ENCODE measurements at regions not wholly inside any gene's neighbourhood (a gene's known extent, or its start where the extent isn't known, plus 50 kb on each side); places are given as distances from the start of the nearest gene placed in this dataset.

GRCh38 chr11:113578033-113578380 is 102.8 kb upstream of the DRD2 start:
- Histone ChIP-seq H3K27ac (no peak overlapping the region), H3K4me1 (replicated peaks; ENCODE audit: insufficient read depth) (no peaks in the 10 kb centered on the region), H4K20me1 (ENCODE audit: insufficient read depth) (no peaks in the 10 kb centered on the region), H3K79me2 (ENCODE audit: low read depth) (no peaks in the 10 kb centered on the region), H3F3A (ENCODE audit: insufficient read depth, low read depth) (no peaks in the 10 kb centered on the region), H3K9me2 (ENCODE audit: insufficient read depth) (peaks cover 5% of the 10 kb centered on the region; the same call in 1 of the 2 replicates), H3K36me3 (ENCODE audit: low read depth) (no peaks in the 10 kb centered on the region), H3K27me3 (ENCODE audit: insufficient read depth, low read depth) (peaks cover 52% of the 10 kb centered on the region), H3K4me2 (no peak overlapping the region), H2AFZ (no peak overlapping the region), H3K9me3 (ENCODE audit: insufficient read depth, low read depth) (no peaks in the 10 kb centered on the region), H3K4me3 (no peak overlapping the region)
- POLR2A ChIA-PET (ENCODE audit: unreplicated experiment): no interaction called here
- no peak for DNase-seq
- no peak for TF ChIP-seq EZH2 (IDR thresholded peaks at IDR 0.05; ENCODE audit: low read depth)
- TF ChIP-seq, protein P1, sequence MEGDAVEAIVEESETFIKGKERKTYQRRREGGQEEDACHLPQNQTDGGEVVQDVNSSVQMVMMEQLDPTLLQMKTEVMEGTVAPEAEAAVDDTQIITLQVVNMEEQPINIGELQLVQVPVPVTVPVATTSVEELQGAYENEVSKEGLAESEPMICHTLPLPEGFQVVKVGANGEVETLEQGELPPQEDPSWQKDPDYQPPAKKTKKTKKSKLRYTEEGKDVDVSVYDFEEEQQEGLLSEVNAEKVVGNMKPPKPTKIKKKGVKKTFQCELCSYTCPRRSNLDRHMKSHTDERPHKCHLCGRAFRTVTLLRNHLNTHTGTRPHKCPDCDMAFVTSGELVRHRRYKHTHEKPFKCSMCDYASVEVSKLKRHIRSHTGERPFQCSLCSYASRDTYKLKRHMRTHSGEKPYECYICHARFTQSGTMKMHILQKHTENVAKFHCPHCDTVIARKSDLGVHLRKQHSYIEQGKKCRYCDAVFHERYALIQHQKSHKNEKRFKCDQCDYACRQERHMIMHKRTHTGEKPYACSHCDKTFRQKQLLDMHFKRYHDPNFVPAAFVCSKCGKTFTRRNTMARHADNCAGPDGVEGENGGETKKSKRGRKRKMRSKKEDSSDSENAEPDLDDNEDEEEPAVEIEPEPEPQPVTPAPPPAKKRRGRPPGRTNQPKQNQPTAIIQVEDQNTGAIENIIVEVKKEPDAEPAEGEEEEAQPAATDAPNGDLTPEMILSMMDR (conservative IDR thresholded peaks at IDR 0.05): no peak
- no TSS peak for BruUV-seq (replicated peaks)
- intact Hi-C loops (cut with micrococcal nuclease; ENCODE audit: unreplicated experiment): no loop called here
- CTCF ChIA-PET: no interaction called here

GRCh38 chr11:113577356-113578032 is 102.3 kb upstream of the DRD2 start:
- H3K4me3 ChIP-seq: no peak overlapping the region
- H3K9me3 ChIP-seq (ENCODE audit: insufficient read depth, low read depth): no peaks in the 10 kb centered on the region
- no peaks in the 10 kb centered on the region for H3F3A ChIP-seq (ENCODE audit: insufficient read depth, low read depth)
- peaks cover 5% of the 10 kb centered on the region; the same call in 1 of the 2 replicates for H3K9me2 ChIP-seq (ENCODE audit: insufficient read depth)
- H3K79me2 ChIP-seq (ENCODE audit: low read depth): no peaks in the 10 kb centered on the region
- no peak overlapping the region for H3K4me2 ChIP-seq
- no peaks in the 10 kb centered on the region for H4K20me1 ChIP-seq (ENCODE audit: insufficient read depth)
- TF ChIP-seq EZH2 (IDR thresholded peaks at IDR 0.05; ENCODE audit: low read depth): no peak
- TF ChIP-seq, protein P1 (conservative IDR thresholded peaks at IDR 0.05): no peak
- H3K4me1 ChIP-seq (replicated peaks; ENCODE audit: insufficient read depth): no peaks in the 10 kb centered on the region
- ChIA-PET CTCF (no interaction called here), POLR2A (ENCODE audit: unreplicated experiment) (no interaction called here)
- no peaks in the 10 kb centered on the region for H3K36me3 ChIP-seq (ENCODE audit: low read depth)
- intact Hi-C loops (cut with micrococcal nuclease; ENCODE audit: unreplicated experiment): no loop called here
- peak in 1 of 2 experiments; percentile 3 for DNase-seq
- H3K27ac ChIP-seq: no peak overlapping the region
- no peak overlapping the region for H2AFZ ChIP-seq
- no TSS peak for BruUV-seq (replicated peaks)
- H3K27me3 ChIP-seq (ENCODE audit: insufficient read depth, low read depth): peaks cover 47% of the 10 kb centered on the region

DNA sequence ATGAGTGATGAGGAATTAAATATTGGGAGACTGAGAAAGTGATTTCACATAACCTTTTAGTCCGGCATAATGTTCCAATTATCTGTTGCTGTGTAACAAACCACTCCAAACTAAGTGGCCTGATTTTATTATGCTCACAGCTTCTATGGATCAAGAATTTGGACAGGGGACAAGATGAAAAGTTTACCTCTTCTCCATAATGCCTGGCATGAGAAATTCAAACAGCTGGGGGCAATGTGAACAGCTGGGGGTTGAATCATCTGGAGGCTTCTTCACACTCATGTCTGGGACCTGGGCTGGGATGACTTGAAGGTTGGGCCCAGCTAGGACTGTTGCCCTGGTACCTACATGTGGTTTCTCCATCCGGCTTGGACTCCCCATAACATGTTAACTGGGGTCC is 99.4 kb upstream of the DRD2 start:
- BruUV-seq (replicated peaks): no TSS peak
- H3K4me1 ChIP-seq (replicated peaks; ENCODE audit: insufficient read depth): no peaks in the 10 kb centered on the region
- H2AFZ ChIP-seq: no peak overlapping the region
- no peaks in the 10 kb centered on the region for H3K79me2 ChIP-seq (ENCODE audit: low read depth)
- no peak overlapping the region for H3K4me2 ChIP-seq
- TF ChIP-seq, protein P1 (conservative IDR thresholded peaks at IDR 0.05): no peak
- no peak for TF ChIP-seq EZH2 (IDR thresholded peaks at IDR 0.05; ENCODE audit: low read depth)
- H3K27me3 ChIP-seq (ENCODE audit: insufficient read depth, low read depth): peaks cover 33% of the 10 kb centered on the region
- POLR2A ChIA-PET (ENCODE audit: unreplicated experiment): no interaction called here
- H3K36me3 ChIP-seq (ENCODE audit: low read depth): no peaks in the 10 kb centered on the region
- intact Hi-C loops (cut with micrococcal nuclease; ENCODE audit: unreplicated experiment): no loop called here
- H3K4me3 ChIP-seq: no peak overlapping the region
- no peak overlapping the region for H3K27ac ChIP-seq
- H4K20me1 ChIP-seq (ENCODE audit: insufficient read depth): no peaks in the 10 kb centered on the region
- H3F3A ChIP-seq (ENCODE audit: insufficient read depth, low read depth): no peaks in the 10 kb centered on the region
- no peak for DNase-seq
- CTCF ChIA-PET: no interaction called here
- no peaks in the 10 kb centered on the region for H3K9me3 ChIP-seq (ENCODE audit: insufficient read depth, low read depth)
- H3K9me2 ChIP-seq (ENCODE audit: insufficient read depth): peaks cover 5% of the 10 kb centered on the region; the same call in 1 of the 2 replicates
